Hepatocyte (in vitro differentiated cells): ENCODE measurements at regions not wholly inside any gene's neighbourhood (a gene's known extent, or its start where the extent isn't known, plus 50 kb on each side); places are given as distances from the start of the nearest gene placed in this dataset.

Source experiments
- CTCF ChIP-seq: fragments of 200-600 bp; sonication (generic); IDR thresholded peaks from 2 replicates; pipeline ENCODE4 v1.5.1; 2016; ENCODE audit warnings: antibody characterized with exemption, mild to moderate bottlenecking; ENCODE audit not compliant: poor library complexity
- EZH2phosphoT487 ChIP-seq: fragments of 200-600 bp; sonication (generic); IDR thresholded peaks from one replicate; pipeline ENCODE4 v1.6.1; 2018; ENCODE audit warnings: antibody characterized with exemption, mild to moderate bottlenecking, low read depth, moderate library complexity; ENCODE audit not compliant: unreplicated experiment, severe bottlenecking

- no peak for TF ChIP-seq CTCF
- no peak for TF ChIP-seq EZH2phosphoT487
These were observed 55.7 kb upstream of the CHL1 start for GRCh38 chr3:140748-141330.
